OCI-LY3 (cell line): ENCODE measurements at regions not wholly inside any gene's neighbourhood (a gene's known extent, or its start where the extent isn't known, plus 50 kb on each side); places are given as distances from the start of the nearest gene placed in this dataset.

ENCODE experiments used
- H2AFZ ChIP-seq: fragments of 200-600, 300-600 bp; shearing (Covaris generic); 2 replicates; pipeline ENCODE4 v1.6.0; 2014; ENCODE audit warnings: antibody characterized with exemption, low read depth, low read length
- H3K27ac ChIP-seq: fragments of 200-600, 300-600 bp; sonication (generic); 2 replicates; pipeline ENCODE4 v1.5.1; 2014; ENCODE audit warnings: mild to moderate bottlenecking, low read length, moderate library complexity, mixed read lengths
- H3K27me3 ChIP-seq: fragments of 200-600, 300-600 bp; sonication (generic); 2 replicates; pipeline ENCODE4 v1.6.1; 2014; ENCODE audit warnings: low read depth, low read length, mixed read lengths
- H3K36me3 ChIP-seq: fragments of 200-600, 300-600 bp; sonication (generic); replicated peaks from 2 replicates; pipeline ENCODE3; 2014; ENCODE audit warnings: low read depth, low read length, mixed read lengths
- H3K4me1 ChIP-seq: fragments of 300-600, 200-600 bp; sonication (generic); 2 replicates; pipeline ENCODE4 v1.6.1; 2014; ENCODE audit warnings: low read length, mixed read lengths
- H3K4me2 ChIP-seq: fragments of 200-600, 300-600 bp; sonication (generic); 2 replicates; pipeline ENCODE4 v1.6.1; 2014; ENCODE audit warnings: low read length, mixed read lengths
- H3K4me3 ChIP-seq: fragments of 300-600, 200-600 bp; sonication (generic); 2 replicates; pipeline ENCODE4 v1.5.1; 2014; ENCODE audit warnings: antibody characterized with exemption, mild to moderate bottlenecking, low read length, moderate library complexity
- H3K79me2 ChIP-seq: fragments of 300-600, 200-600 bp; shearing (Covaris generic); 2 replicates; pipeline ENCODE4 v1.6.1; 2014; ENCODE audit warnings: mild to moderate bottlenecking, low read length, mixed read lengths
- H3K9ac ChIP-seq: fragments of 300-600, 200-600 bp; shearing (Covaris generic); 2 replicates; pipeline ENCODE4 v1.6.0; 2014; ENCODE audit warnings: mild to moderate bottlenecking, low read length, moderate library complexity
- H3K9me3 ChIP-seq: fragments of 200-600, 300-600 bp; shearing (Covaris generic); 2 replicates; pipeline ENCODE4 v1.6.1; 2014; ENCODE audit warnings: low read length, mixed read lengths; ENCODE audit not compliant: insufficient read depth
- H4K20me1 ChIP-seq: fragments of 200-600, 300-600 bp; sonication (generic); 2 replicates; pipeline ENCODE4 v1.6.1; 2016; ENCODE audit warnings: low read length, mixed read lengths; ENCODE audit not compliant: insufficient read depth
- CTCF ChIP-seq: fragments of 200-600, 300-600 bp; sonication (generic); IDR thresholded peaks from 2 replicates; pipeline ENCODE4 v1.5.1; 2014; ENCODE audit warnings: antibody characterized with exemption, low read length, low read depth
- EZH2phosphoT487 ChIP-seq: fragments of 200-600 bp; shearing (Covaris generic); IDR thresholded peaks from 2 replicates; pipeline ENCODE4 v1.6.1; 2018; ENCODE audit warnings: antibody characterized with exemption, mixed run types, low read depth

DNA sequence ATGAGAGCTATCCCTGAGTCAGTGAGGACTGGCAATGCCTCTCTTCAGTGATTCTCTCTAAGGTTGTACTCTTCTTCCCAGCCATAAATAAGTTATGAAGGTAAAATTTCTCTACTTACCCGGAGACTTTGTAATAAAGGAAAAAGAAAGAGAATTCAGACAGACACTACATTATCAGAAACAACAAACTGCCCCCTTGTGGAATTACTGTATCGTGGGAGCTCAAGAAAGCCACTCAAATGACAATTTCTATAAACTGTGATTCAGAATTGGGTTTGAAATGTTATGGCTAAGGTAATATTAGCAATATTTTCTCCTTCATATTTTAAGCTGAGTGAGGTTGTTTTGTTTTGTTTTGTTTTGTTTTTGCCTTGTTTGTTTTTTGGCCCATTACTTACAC, 155.8 kb upstream of the TANK start:
- Histone ChIP-seq H3K9me3 (no peaks in the 10 kb centered on the region), H3K79me2 (no peaks in the 10 kb centered on the region), H4K20me1 (no peaks in the 10 kb centered on the region), H3K4me1 (no peaks in the 10 kb centered on the region), H3K27ac (no peak overlapping the region), H3K27me3 (no peaks in the 10 kb centered on the region), H3K36me3 (no peaks in the 10 kb centered on the region), H3K4me3 (no peak overlapping the region), H2AFZ (0 out of 2 replicates have a peak overlapping the region, but pooled peaks have one; percentile 19), H3K9ac (no peak overlapping the region), H3K4me2 (no peak overlapping the region)
- TF ChIP-seq CTCF (peak; percentile 53), EZH2phosphoT487 (no peak)

GRCh38 chr2:161005170-161005569, 155.1 kb upstream of the TANK start:
- H2AFZ ChIP-seq, result no peak overlapping the region

GRCh38 chr2:161008311-161008710, 151.9 kb upstream of the TANK start:
- Histone ChIP-seq H3K36me3 (no peaks in the 10 kb centered on the region), H3K27me3 (no peaks in the 10 kb centered on the region), H3K27ac (no peak overlapping the region), H3K79me2 (no peaks in the 10 kb centered on the region), H3K9me3 (no peaks in the 10 kb centered on the region), H3K4me1 (no peaks in the 10 kb centered on the region), H4K20me1 (no peaks in the 10 kb centered on the region), H3K4me3 (no peak overlapping the region), H2AFZ (no peak overlapping the region), H3K4me2 (no peak overlapping the region), H3K9ac (no peak overlapping the region)
- TF ChIP-seq EZH2phosphoT487, result no peak

More at GRCh38 chr2:161005170-161005569, 155.1 kb upstream of the TANK start:
- Histone ChIP-seq H3K4me3 (no peak overlapping the region), H3K9ac (no peak overlapping the region), H3K27me3 (no peaks in the 10 kb centered on the region), H3K36me3 (no peaks in the 10 kb centered on the region), H4K20me1 (no peaks in the 10 kb centered on the region), H3K27ac (no peak overlapping the region), H3K79me2 (no peaks in the 10 kb centered on the region), H3K9me3 (no peaks in the 10 kb centered on the region), H3K4me1 (no peaks in the 10 kb centered on the region), H3K4me2 (no peak overlapping the region)
- no peak for TF ChIP-seq EZH2phosphoT487
- no peak for TF ChIP-seq CTCF

- TF ChIP-seq CTCF (no peak), EZH2phosphoT487 (no peak)
- Histone ChIP-seq H3K4me1 (no peaks in the 10 kb centered on the region), H4K20me1 (no peaks in the 10 kb centered on the region), H3K36me3 (no peaks in the 10 kb centered on the region), H2AFZ (no peak overlapping the region), H3K4me3 (no peak overlapping the region), H3K27me3 (no peaks in the 10 kb centered on the region), H3K4me2 (no peak overlapping the region), H3K27ac (no peak overlapping the region), H3K9me3 (no peaks in the 10 kb centered on the region), H3K79me2 (no peaks in the 10 kb centered on the region), H3K9ac (no peak overlapping the region)
These were observed 149.7 kb upstream of the TANK start for GRCh38 chr2:161010503-161011015.
